ENCODE measurements at regions not wholly inside any gene's neighbourhood (a gene's known extent, or its start where the extent isn't known, plus 50 kb on each side); places are given as distances from the start of the nearest gene placed in this dataset.

- TF ChIP-seq CBX3 (IDR thresholded peaks at IDR 0.05; ENCODE audit: low read depth): no peak
- TF ChIP-seq, protein P1, sequence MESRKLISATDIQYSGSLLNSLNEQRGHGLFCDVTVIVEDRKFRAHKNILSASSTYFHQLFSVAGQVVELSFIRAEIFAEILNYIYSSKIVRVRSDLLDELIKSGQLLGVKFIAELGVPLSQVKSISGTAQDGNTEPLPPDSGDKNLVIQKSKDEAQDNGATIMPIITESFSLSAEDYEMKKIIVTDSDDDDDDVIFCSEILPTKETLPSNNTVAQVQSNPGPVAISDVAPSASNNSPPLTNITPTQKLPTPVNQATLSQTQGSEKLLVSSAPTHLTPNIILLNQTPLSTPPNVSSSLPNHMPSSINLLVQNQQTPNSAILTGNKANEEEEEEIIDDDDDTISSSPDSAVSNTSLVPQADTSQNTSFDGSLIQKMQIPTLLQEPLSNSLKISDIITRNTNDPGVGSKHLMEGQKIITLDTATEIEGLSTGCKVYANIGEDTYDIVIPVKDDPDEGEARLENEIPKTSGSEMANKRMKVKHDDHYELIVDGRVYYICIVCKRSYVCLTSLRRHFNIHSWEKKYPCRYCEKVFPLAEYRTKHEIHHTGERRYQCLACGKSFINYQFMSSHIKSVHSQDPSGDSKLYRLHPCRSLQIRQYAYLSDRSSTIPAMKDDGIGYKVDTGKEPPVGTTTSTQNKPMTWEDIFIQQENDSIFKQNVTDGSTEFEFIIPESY (IDR thresholded peaks at IDR 0.05; ENCODE audit: extremely low read depth, insufficient replicate concordance, low read length): no peak
- no peak for TF ChIP-seq SRF (IDR thresholded peaks at IDR 0.05; ENCODE audit: low read depth)
These were observed 161.3 kb upstream of the POU3F1 start (continued) for GRCh38 chr1:38207906-38208305.

GRCh38 chr1:38207275-38207674 is 160.7 kb upstream of the POU3F1 start:
- H3K4me1 ChIP-seq (ENCODE audit: control insufficient read depth in 1 of 2, insufficient read depth in 2 of 2, low read length in 2 of 2): no peaks in the 10 kb centered on the region
- peaks cover 19% of the 10 kb centered on the region for H3K27me3 ChIP-seq (ENCODE audit: insufficient read depth, low read length)
- ATAC-seq (no peak), DNase-seq (ENCODE audit: low read depth, low spot score) (no peak)
- H3K36me3 ChIP-seq (ENCODE audit: control insufficient read depth in 1 of 2, insufficient read depth in 2 of 2, low read length in 2 of 2): no peaks in the 10 kb centered on the region
- H3K9ac ChIP-seq (ENCODE audit: low read length): no peak overlapping the region
- TF ChIP-seq CEBPB (IDR thresholded peaks at IDR 0.05; ENCODE audit: low read depth) (no peak), YY1 (IDR thresholded peaks at IDR 0.05; ENCODE audit: extremely low read depth, insufficient replicate concordance, low read depth, low read length) (no peak), TCF7L2 (IDR thresholded peaks at IDR 0.05; ENCODE audit: borderline replicate concordance, extremely low read depth, insufficient read depth, insufficient read length) (no peak), FOSL1 (IDR thresholded peaks at IDR 0.05; ENCODE audit: low read depth) (no peak), SIN3A (IDR thresholded peaks at IDR 0.05; ENCODE audit: low read depth) (no peak), EZH2 (IDR thresholded peaks at IDR 0.05) (no peak)
- TF ChIP-seq, protein P2, sequence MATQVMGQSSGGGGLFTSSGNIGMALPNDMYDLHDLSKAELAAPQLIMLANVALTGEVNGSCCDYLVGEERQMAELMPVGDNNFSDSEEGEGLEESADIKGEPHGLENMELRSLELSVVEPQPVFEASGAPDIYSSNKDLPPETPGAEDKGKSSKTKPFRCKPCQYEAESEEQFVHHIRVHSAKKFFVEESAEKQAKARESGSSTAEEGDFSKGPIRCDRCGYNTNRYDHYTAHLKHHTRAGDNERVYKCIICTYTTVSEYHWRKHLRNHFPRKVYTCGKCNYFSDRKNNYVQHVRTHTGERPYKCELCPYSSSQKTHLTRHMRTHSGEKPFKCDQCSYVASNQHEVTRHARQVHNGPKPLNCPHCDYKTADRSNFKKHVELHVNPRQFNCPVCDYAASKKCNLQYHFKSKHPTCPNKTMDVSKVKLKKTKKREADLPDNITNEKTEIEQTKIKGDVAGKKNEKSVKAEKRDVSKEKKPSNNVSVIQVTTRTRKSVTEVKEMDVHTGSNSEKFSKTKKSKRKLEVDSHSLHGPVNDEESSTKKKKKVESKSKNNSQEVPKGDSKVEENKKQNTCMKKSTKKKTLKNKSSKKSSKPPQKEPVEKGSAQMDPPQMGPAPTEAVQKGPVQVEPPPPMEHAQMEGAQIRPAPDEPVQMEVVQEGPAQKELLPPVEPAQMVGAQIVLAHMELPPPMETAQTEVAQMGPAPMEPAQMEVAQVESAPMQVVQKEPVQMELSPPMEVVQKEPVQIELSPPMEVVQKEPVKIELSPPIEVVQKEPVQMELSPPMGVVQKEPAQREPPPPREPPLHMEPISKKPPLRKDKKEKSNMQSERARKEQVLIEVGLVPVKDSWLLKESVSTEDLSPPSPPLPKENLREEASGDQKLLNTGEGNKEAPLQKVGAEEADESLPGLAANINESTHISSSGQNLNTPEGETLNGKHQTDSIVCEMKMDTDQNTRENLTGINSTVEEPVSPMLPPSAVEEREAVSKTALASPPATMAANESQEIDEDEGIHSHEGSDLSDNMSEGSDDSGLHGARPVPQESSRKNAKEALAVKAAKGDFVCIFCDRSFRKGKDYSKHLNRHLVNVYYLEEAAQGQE (IDR thresholded peaks at IDR 0.05; ENCODE audit: low read depth): no peak
- TF ChIP-seq, protein P1 (IDR thresholded peaks at IDR 0.05; ENCODE audit: extremely low read depth, insufficient replicate concordance, low read length): no peak
- H3K9me3 ChIP-seq (ENCODE audit: control insufficient read depth in 1 of 2, insufficient read depth in 1 of 2, low read depth in 1 of 2, low read length in 2 of 2): no peaks in the 10 kb centered on the region
- ChIA-PET RAD21 (ENCODE audit: low non-redundant PET in 1 of 2, low total read pairs in 2 of 2, uncharacterized antibody in 2 of 2, unreplicated experiment in 2 of 2) (no interaction called here), CTCF (no interaction called here), POLR2A (no interaction called here)
- H3K27ac ChIP-seq (ENCODE audit: low read depth, low read length): no peak overlapping the region
- H3K4me2 ChIP-seq (ENCODE audit: low read length): no peak overlapping the region
- H2AFZ ChIP-seq (ENCODE audit: low read depth, low read length, poor library complexity, severe bottlenecking): no peak overlapping the region
- intact Hi-C loops (cut with micrococcal nuclease): no loop called here
- H4K20me1 ChIP-seq (ENCODE audit: insufficient read depth): no peaks in the 10 kb centered on the region
- H3K9me2 ChIP-seq (ENCODE audit: insufficient read depth): no peaks in the 10 kb centered on the region
- no peak overlapping the region for H3K4me3 ChIP-seq (replicated peaks in 1 of 2; ENCODE audit: low read depth in 1 of 2, low read length in 2 of 2)
- no TSS peak for BruUV-seq (replicated peaks)
- H3K79me2 ChIP-seq (ENCODE audit: insufficient read depth, low read length): no peaks in the 10 kb centered on the region
